A549 (cell line): ENCODE measurements at regions not wholly inside any gene's neighbourhood (a gene's known extent, or its start where the extent isn't known, plus 50 kb on each side); places are given as distances from the start of the nearest gene placed in this dataset.

Experiments
- ATAC-seq, 2 experiments: fragments of 200-7000 bp in 1 of 2; fragments of >200 bp in 1 of 2; cut with Nextera tagmentation in 1 of 2; cut with Tn5 transposase in 1 of 2; 3 replicates each; pipeline versions ENCODE4 v1.8.0 to v1.9.1; 2018 to 2020; ENCODE audit warnings: mild to moderate bottlenecking in 1 of 2, moderate library complexity in 1 of 2
- CTCF ChIA-PET: fragments of 300-600 bp; sonication (Branson Sonifier 250); formaldehyde crosslinking; extraction: SDS; loops from one replicate; lab custom pipeline; 2021; ENCODE audit warnings: antibody characterized with exemption, inconsistent platforms; lab: Yijun Ruan, JAX
- POLR2A ChIA-PET: fragments of 350-600 bp; formaldehyde crosslinking; extraction: SDS; loops from one replicate; lab custom pipeline; 2021; ENCODE audit warnings: antibody characterized with exemption, inconsistent platforms; lab: Yijun Ruan, JAX
- DNase-seq, 2 experiments: peaks; one replicate each; pipeline versions ENCODE4 v3.0.0 to v3.0.0-alpha.2; 2011 to 2016; ENCODE audit warnings: low read depth in 1 of 2, low spot score in 1 of 2
- FAIRE-seq: peaks from 2 replicates; lab custom pipeline; 2011; peaks lifted over from hg19 to GRCh38; lab: Jason Lieb, UNC
- H3K27ac ChIP-seq, 2 experiments: fragments of >200 bp; sonication (Bioruptor Twin); formaldehyde crosslinking; 3 replicates each; pipeline ENCODE4 v1.5.1; 2016 to 2017
- H3K4me1 ChIP-seq: fragments of >200 bp; sonication (Bioruptor Twin); formaldehyde crosslinking; 3 replicates; pipeline ENCODE4 v1.6.1; 2016
- H3K4me2 ChIP-seq: fragments of >200 bp; sonication (Bioruptor Twin); formaldehyde crosslinking; 3 replicates; pipeline ENCODE4 v1.6.1; 2016
- H3K4me3 ChIP-seq: fragments of >200 bp; sonication (Bioruptor Twin); formaldehyde crosslinking; 3 replicates; pipeline ENCODE4 v1.5.1; 2016
- H3K9me3 ChIP-seq: fragments of >200 bp; sonication (Bioruptor Twin); formaldehyde crosslinking; 3 replicates; pipeline ENCODE4 v1.6.1; 2016
- BCL3 ChIP-seq: fragments of >200 bp; sonication (Bioruptor Twin); formaldehyde crosslinking; IDR thresholded peaks from 3 replicates; pipeline ENCODE4 v1.6.1; 2016
- BHLHE40 ChIP-seq: IDR thresholded peaks from 2 replicates; pipeline ENCODE4 v1.6.1; 2012; ENCODE audit warnings: low read depth, low read length, inconsistent platforms
- CBX2 ChIP-seq: fragments of 200-600 bp; sonication (generic); IDR thresholded peaks from 2 replicates; pipeline ENCODE4 v1.6.1; 2016; ENCODE audit warnings: low read depth, mild to moderate bottlenecking, borderline replicate concordance
- CBX8 ChIP-seq: fragments of 200-600 bp; sonication (generic); IDR thresholded peaks from 2 replicates; pipeline ENCODE4 v1.6.1; 2016
- CEBPB ChIP-seq, 2 experiments: fragments of >200 bp in 1 of 2; sonication (Bioruptor Twin) in 1 of 2; formaldehyde crosslinking in 1 of 2; IDR thresholded peaks; 2 replicates each; pipeline ENCODE4 v1.6.1; 2012 to 2016
- CTCF ChIP-seq: fragments of >200 bp; sonication (Bioruptor Twin); formaldehyde crosslinking; IDR thresholded peaks from 3 replicates; pipeline ENCODE4 v1.5.1; 2016
- EHMT2 ChIP-seq: fragments of 200-600 bp; sonication (generic); IDR thresholded peaks from 2 replicates; pipeline ENCODE4 v1.6.1; 2016; ENCODE audit warnings: antibody characterized with exemption, low read depth, mild to moderate bottlenecking, moderate library complexity
- ELK1 ChIP-seq: fragments of 150-350 bp; IDR thresholded peaks from 2 replicates; pipeline ENCODE4 v1.6.1; 2014; ENCODE audit warnings: low read depth, mild to moderate bottlenecking, low read length
- ESRRA ChIP-seq: fragments of 150-350 bp; IDR thresholded peaks from 2 replicates; pipeline ENCODE4 v1.6.1; 2014; ENCODE audit warnings: mild to moderate bottlenecking, low read length, borderline replicate concordance
- HEYL ChIP-seq: fragments of 250-450 bp; sonication (Bioruptor Pico); IDR thresholded peaks from 2 replicates; pipeline ENCODE4 v1.8.0; 2021; ENCODE audit warnings: mild to moderate bottlenecking, moderate library complexity
- HOXB13 ChIP-seq: fragments of 250-450 bp; sonication (Bioruptor Pico); IDR thresholded peaks from 2 replicates; pipeline ENCODE4 v1.5.0; 2020; ENCODE audit warnings: low read depth, mild to moderate bottlenecking, moderate library complexity
- KDM1A ChIP-seq: fragments of 200-600 bp; sonication (generic); IDR thresholded peaks from 2 replicates; pipeline ENCODE4 v1.6.1; 2016; ENCODE audit warnings: low read depth, mild to moderate bottlenecking
- MAFK ChIP-seq: fragments of 450-650 bp; IDR thresholded peaks from 2 replicates; pipeline ENCODE4 v1.6.1; 2014; ENCODE audit not compliant: partially characterized antibody
- MAX ChIP-seq: IDR thresholded peaks from 2 replicates; pipeline ENCODE4 v1.6.1; 2012
- PHF8 ChIP-seq: fragments of 200-600 bp; sonication (generic); IDR thresholded peaks from 2 replicates; pipeline ENCODE4 v1.6.1; 2016; ENCODE audit warnings: low read depth, mild to moderate bottlenecking, antibody characterized with exemption, moderate library complexity, borderline replicate concordance
- POLR2AphosphoS2 ChIP-seq: conservative IDR thresholded peaks from 2 replicates; pipeline ENCODE4 v1.6.1; 2012; ENCODE audit warnings: low read length, improper control_type of control experiment, inconsistent platforms
- RCOR1 ChIP-seq: fragments of 150-350 bp; IDR thresholded peaks from 2 replicates; pipeline ENCODE4 v1.6.1; 2014; ENCODE audit warnings: antibody characterized with exemption, low read length, low read depth
- RFX5 ChIP-seq: fragments of 450-650 bp; IDR thresholded peaks from 2 replicates; pipeline ENCODE4 v1.7.1; 2014; ENCODE audit warnings: antibody characterized with exemption, mild to moderate bottlenecking, moderate library complexity
- RNF2 ChIP-seq: fragments of 200-600 bp; sonication (generic); IDR thresholded peaks from 2 replicates; pipeline ENCODE4 v1.6.1; 2016; ENCODE audit warnings: low read depth, mild to moderate bottlenecking, antibody characterized with exemption, moderate library complexity, borderline replicate concordance
- SMC3 ChIP-seq: fragments of >200 bp; sonication (Bioruptor Twin); formaldehyde crosslinking; IDR thresholded peaks from 3 replicates; pipeline ENCODE4 v1.6.1; 2018; ENCODE audit warnings: inconsistent platforms
- ZC3H11A ChIP-seq: fragments of 450-650 bp; IDR thresholded peaks from 2 replicates; pipeline ENCODE4 v1.6.1; 2014; ENCODE audit warnings: antibody characterized with exemption, mild to moderate bottlenecking
- ZSCAN20 ChIP-seq: fragments of 250-450 bp; sonication (Bioruptor Pico); IDR thresholded peaks from 2 replicates; pipeline ENCODE4 v1.8.0; 2022; ENCODE audit warnings: mild to moderate bottlenecking, moderate library complexity
- WGBS: methylation state at CpG from one replicate; pipeline ENCODE4 v1.1.6; 2017; ENCODE audit errors: missing lambda C conversion rate; 5-methylcytosine and 5-hydroxymethylcytosine counted together

- Histone ChIP-seq H3K4me3 (no peak overlapping the region), H3K4me2 (no peak overlapping the region), H3K9me3 (no peaks in the 10 kb centered on the region), H3K4me1 (no peaks in the 10 kb centered on the region), H3K27ac (no peak overlapping the region)
- TF ChIP-seq BHLHE40: no peak
- no peak for TF ChIP-seq RFX5
- TF ChIP-seq ESRRA: no peak
- no peak for TF ChIP-seq CEBPB (IDR thresholded peaks at IDR 0.05)
- TF ChIP-seq KDM1A: no peak
- TF ChIP-seq HOXB13 (CRISPR knock-in tag): no peak
- no peak for TF ChIP-seq PHF8
- no peak for TF ChIP-seq MAFK
- no peak for TF ChIP-seq MAX
- no peak for TF ChIP-seq RNF2
- no peak for TF ChIP-seq RCOR1
- no peak for TF ChIP-seq CBX8
- no peak for TF ChIP-seq ZSCAN20 (CRISPR knock-in tag)
- no peak for TF ChIP-seq SMC3
- TF ChIP-seq ZC3H11A: no peak
- ATAC-seq (no peak), FAIRE-seq (no peak), DNase-seq (no peak)
- ChIA-PET POLR2A (no interaction called here), CTCF (no interaction called here)
- under 1% methylated on average over 6 of the region's 6 CpGs for WGBS
Observed at GRCh38 chrX:143401160-143401559, 116.1 kb downstream of the SPANXN3 start.

GRCh38 chrX:143378851-143379250, 138.4 kb downstream of the SPANXN3 start:
- TF ChIP-seq EHMT2: no peak
- no peak for TF ChIP-seq CBX8
- TF ChIP-seq HOXB13 (CRISPR knock-in tag): no peak
- TF ChIP-seq CTCF: no peak
- TF ChIP-seq POLR2AphosphoS2: no peak
- no peak for TF ChIP-seq RCOR1
- no peak for TF ChIP-seq ELK1
- no peak for TF ChIP-seq CEBPB (IDR thresholded peaks at IDR 0.05)
- TF ChIP-seq BCL3: no peak
- no peak for TF ChIP-seq HEYL (CRISPR knock-in tag)
- ATAC-seq: no peak
- WGBS: 36% methylated on average over 2 of the region's 2 CpGs
- Histone ChIP-seq H3K4me1 (no peaks in the 10 kb centered on the region), H3K27ac (no peak overlapping the region), H3K4me2 (no peak overlapping the region), H3K4me3 (no peak overlapping the region), H3K9me3 (no peaks in the 10 kb centered on the region)
- ChIA-PET CTCF (no interaction called here), POLR2A (no interaction called here)
- no peak for DNase-seq
- peak; percentile 70 for FAIRE-seq

GRCh38 chrX:143363419-143363818, 153.9 kb downstream of the SPANXN3 start:
- CTCF ChIA-PET: no interaction called here
- Histone ChIP-seq H3K4me2 (no peak overlapping the region), H3K4me1 (no peaks in the 10 kb centered on the region), H3K9me3 (no peaks in the 10 kb centered on the region; the same call in 2 of the 3 replicates), H3K27ac (no peak overlapping the region), H3K4me3 (no peak overlapping the region)
- ATAC-seq: no peak
- POLR2A ChIA-PET: no interaction called here
- no peak for DNase-seq
- no peak for TF ChIP-seq CBX2
- no peak for TF ChIP-seq SMC3
- 3% methylated on average over 3 of the region's 3 CpGs for WGBS
- no peak for FAIRE-seq
